GM23338 (cell line): ENCODE measurements at regions not wholly inside any gene's neighbourhood (a gene's known extent, or its start where the extent isn't known, plus 50 kb on each side); places are given as distances from the start of the nearest gene placed in this dataset.

Experiments
- ATAC-seq: fragments of 200-7000 bp; cut with Tn5 transposase; 3 replicates; pipeline ENCODE4 v1.9.1; 2020
- DNase-seq: peaks from one replicate; pipeline ENCODE4 v3.0.0-alpha.2; 2015; ENCODE audit warnings: low spot score
- H2AFZ ChIP-seq: fragments of 200-600 bp; sonication (generic); 2 replicates; pipeline ENCODE4 v1.8.0; 2016; ENCODE audit warnings: antibody characterized with exemption, mild to moderate bottlenecking, moderate library complexity
- H3F3A ChIP-seq: fragments of 200-600 bp; sonication (generic); replicated peaks from 2 replicates; pipeline ENCODE4 v1.8.0; 2017; ENCODE audit warnings: antibody characterized with exemption, mixed run types, low read depth
- H3K27ac ChIP-seq: fragments of 200-600 bp; sonication (generic); 2 replicates; pipeline ENCODE4 v1.6.1; 2016; ENCODE audit warnings: low read depth
- H3K27me3 ChIP-seq: fragments of 200-600 bp; sonication (generic); 2 replicates; pipeline ENCODE4 v1.8.0; 2016; ENCODE audit warnings: mild to moderate bottlenecking, mixed run types, moderate library complexity; ENCODE audit not compliant: insufficient read depth
- H3K36me3 ChIP-seq: fragments of 200-600 bp; sonication (generic); 2 replicates; pipeline ENCODE4 v1.8.0; 2016; ENCODE audit warnings: mild to moderate bottlenecking; ENCODE audit not compliant: insufficient read depth
- H3K4me1 ChIP-seq: fragments of 200-600 bp; sonication (generic); 2 replicates; pipeline ENCODE4 v1.8.0; 2016; ENCODE audit warnings: mild to moderate bottlenecking, moderate library complexity; ENCODE audit not compliant: insufficient read depth
- H3K4me2 ChIP-seq: fragments of 200-600 bp; sonication (generic); 2 replicates; pipeline ENCODE4 v1.7.1; 2017; ENCODE audit warnings: mixed run types
- H3K4me3 ChIP-seq: fragments of 200-600 bp; sonication (generic); 2 replicates; pipeline ENCODE4 v1.6.1; 2016; ENCODE audit warnings: mixed run types
- H3K79me2 ChIP-seq: fragments of 200-600 bp; sonication (generic); replicated peaks from 2 replicates; pipeline ENCODE4 v1.8.0; 2017; ENCODE audit warnings: mild to moderate bottlenecking; ENCODE audit not compliant: insufficient read depth
- H3K9me2 ChIP-seq: fragments of 200-600 bp; sonication (generic); 2 replicates; pipeline ENCODE4 v1.8.0; 2017; ENCODE audit not compliant: insufficient read depth
- H4K20me1 ChIP-seq: fragments of 200-600 bp; sonication (generic); replicated peaks from 2 replicates; pipeline ENCODE4 v1.8.0; 2017; ENCODE audit warnings: mild to moderate bottlenecking; ENCODE audit not compliant: insufficient read depth
- H3K27ac Mint-ChIP-seq: 2 replicates; pipeline ENCODE4 v1.8.0; 2020; ENCODE audit warnings: inconsistent platforms, mild to moderate bottlenecking, moderate library complexity, mixed read lengths
- H3K27me3 Mint-ChIP-seq: 3 replicates; pipeline ENCODE4 v1.8.0; 2022; ENCODE audit warnings: low read depth, mild to moderate bottlenecking, moderate library complexity, mixed read lengths, inconsistent platforms; ENCODE audit not compliant: insufficient read depth, poor library complexity
- H3K36me3 Mint-ChIP-seq: 3 replicates; pipeline ENCODE4 v1.8.0; 2021; ENCODE audit warnings: low read depth, mild to moderate bottlenecking, inconsistent platforms, moderate library complexity, mixed read lengths
- H3K4me1 Mint-ChIP-seq: 3 replicates; pipeline ENCODE4 v1.8.0; 2020; ENCODE audit warnings: mild to moderate bottlenecking, inconsistent platforms, mixed read lengths
- H3K4me3 Mint-ChIP-seq: 3 replicates; pipeline ENCODE4 v1.8.0; 2021; ENCODE audit warnings: moderate library complexity, mild to moderate bottlenecking, inconsistent platforms, mixed read lengths
- H3K9me3 Mint-ChIP-seq: 3 replicates; pipeline ENCODE4 v1.8.0; 2020; ENCODE audit warnings: moderate library complexity, mild to moderate bottlenecking, inconsistent platforms, mixed read lengths
- CREB1 ChIP-seq: fragments of 250-450 bp; sonication (Bioruptor Pico); IDR thresholded peaks from 2 replicates; pipeline ENCODE4 v1.5.0; 2020; ENCODE audit warnings: low read depth, mild to moderate bottlenecking, moderate library complexity
- CTCF ChIP-seq, 2 experiments: fragments of 200-600 bp in 1 of 2; sonication (generic) in 1 of 2; conservative IDR thresholded peaks; 2 replicates each; pipeline versions ENCODE4 v1.5.1 to v1.6.1; 2016 to 2017; ENCODE audit warnings: antibody characterized with exemption in 2 of 2, low read depth in 2 of 2, mild to moderate bottlenecking in 2 of 2, moderate library complexity in 1 of 2
- EZH2 ChIP-seq: fragments of 200-600 bp; sonication (generic); IDR thresholded peaks from one replicate; pipeline ENCODE4 v1.8.0; 2017; ENCODE audit warnings: antibody characterized with exemption, mild to moderate bottlenecking, low read depth; ENCODE audit not compliant: unreplicated experiment
- EZH2phosphoT487 ChIP-seq: fragments of 200-600 bp; sonication (generic); IDR thresholded peaks from one replicate; pipeline ENCODE4 v1.8.1; 2018; ENCODE audit warnings: antibody characterized with exemption; ENCODE audit not compliant: unreplicated experiment
- NANOG ChIP-seq: IDR thresholded peaks from 2 replicates; pipeline ENCODE4 v1.6.1; 2016; ENCODE audit warnings: antibody characterized with exemption, borderline replicate concordance
- POLR2AphosphoS5 ChIP-seq: IDR thresholded peaks from 2 replicates; pipeline ENCODE4 v1.6.1; 2016; ENCODE audit warnings: antibody characterized with exemption, low read depth
- ZNF114 ChIP-seq: fragments of 250-450 bp; sonication (Bioruptor Pico); IDR thresholded peaks from 2 replicates; pipeline ENCODE4 v1.5.0; 2020; ENCODE audit warnings: mild to moderate bottlenecking, moderate library complexity
- ZNF331 ChIP-seq: fragments of 250-450 bp; sonication (Bioruptor Pico); IDR thresholded peaks from 2 replicates; pipeline ENCODE4 v1.5.0; 2020; ENCODE audit warnings: low read depth, mild to moderate bottlenecking, moderate library complexity
- ZNF462 ChIP-seq: fragments of 250-450 bp; sonication (Bioruptor Pico); IDR thresholded peaks from 2 replicates; pipeline ENCODE4 v1.5.0; 2020; ENCODE audit warnings: mild to moderate bottlenecking, moderate library complexity
- TF ChIP-seq, protein P1 (sequence below): IDR thresholded peaks from one replicate; pipeline ENCODE4 v1.6.1; 2018; ENCODE audit warnings: antibody characterized with exemption; ENCODE audit not compliant: unreplicated experiment

- Histone ChIP-seq H3K36me3 (no peaks in the 10 kb centered on the region), H3K4me1 (no peaks in the 10 kb centered on the region), H3F3A (no peaks in the 10 kb centered on the region), H2AFZ (no peak overlapping the region), H3K27ac (no peak overlapping the region), H3K27me3 (no peaks in the 10 kb centered on the region), H3K79me2 (no peaks in the 10 kb centered on the region), H4K20me1 (no peaks in the 10 kb centered on the region), H3K4me3 (no peak overlapping the region), H3K9me2 (no peaks in the 10 kb centered on the region), H3K4me2 (no peak overlapping the region)
- H3K36me3 Mint-ChIP-seq = no peaks in the 10 kb centered on the region
- H3K9me3 Mint-ChIP-seq = no peaks in the 10 kb centered on the region
- DNase-seq = no peak
- H3K4me1 Mint-ChIP-seq = no peaks in the 10 kb centered on the region
- TF ChIP-seq POLR2AphosphoS5 (no peak), NANOG (no peak), CTCF (conservative IDR thresholded peaks at IDR 0.05; ENCODE audit: low read depth in 2 of 2) (no peak), CREB1 (CRISPR knock-in tag) (no peak), EZH2 (no peak), ZNF462 (no peak), ZNF114 (CRISPR knock-in tag) (no peak), ZNF331 (CRISPR knock-in tag) (no peak), EZH2phosphoT487 (no peak)
- TF ChIP-seq, protein P1, sequence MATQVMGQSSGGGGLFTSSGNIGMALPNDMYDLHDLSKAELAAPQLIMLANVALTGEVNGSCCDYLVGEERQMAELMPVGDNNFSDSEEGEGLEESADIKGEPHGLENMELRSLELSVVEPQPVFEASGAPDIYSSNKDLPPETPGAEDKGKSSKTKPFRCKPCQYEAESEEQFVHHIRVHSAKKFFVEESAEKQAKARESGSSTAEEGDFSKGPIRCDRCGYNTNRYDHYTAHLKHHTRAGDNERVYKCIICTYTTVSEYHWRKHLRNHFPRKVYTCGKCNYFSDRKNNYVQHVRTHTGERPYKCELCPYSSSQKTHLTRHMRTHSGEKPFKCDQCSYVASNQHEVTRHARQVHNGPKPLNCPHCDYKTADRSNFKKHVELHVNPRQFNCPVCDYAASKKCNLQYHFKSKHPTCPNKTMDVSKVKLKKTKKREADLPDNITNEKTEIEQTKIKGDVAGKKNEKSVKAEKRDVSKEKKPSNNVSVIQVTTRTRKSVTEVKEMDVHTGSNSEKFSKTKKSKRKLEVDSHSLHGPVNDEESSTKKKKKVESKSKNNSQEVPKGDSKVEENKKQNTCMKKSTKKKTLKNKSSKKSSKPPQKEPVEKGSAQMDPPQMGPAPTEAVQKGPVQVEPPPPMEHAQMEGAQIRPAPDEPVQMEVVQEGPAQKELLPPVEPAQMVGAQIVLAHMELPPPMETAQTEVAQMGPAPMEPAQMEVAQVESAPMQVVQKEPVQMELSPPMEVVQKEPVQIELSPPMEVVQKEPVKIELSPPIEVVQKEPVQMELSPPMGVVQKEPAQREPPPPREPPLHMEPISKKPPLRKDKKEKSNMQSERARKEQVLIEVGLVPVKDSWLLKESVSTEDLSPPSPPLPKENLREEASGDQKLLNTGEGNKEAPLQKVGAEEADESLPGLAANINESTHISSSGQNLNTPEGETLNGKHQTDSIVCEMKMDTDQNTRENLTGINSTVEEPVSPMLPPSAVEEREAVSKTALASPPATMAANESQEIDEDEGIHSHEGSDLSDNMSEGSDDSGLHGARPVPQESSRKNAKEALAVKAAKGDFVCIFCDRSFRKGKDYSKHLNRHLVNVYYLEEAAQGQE = no peak
- no peak for ATAC-seq
- no peak overlapping the region for H3K27ac Mint-ChIP-seq
- no peaks in the 10 kb centered on the region for H3K27me3 Mint-ChIP-seq
- H3K4me3 Mint-ChIP-seq = no peak overlapping the region
Observed at GRCh38 chr15:36126194-36126593, 453.2 kb upstream of the CDIN1 start.
